ENCODE measurements at regions not wholly inside any gene's neighbourhood (a gene's known extent, or its start where the extent isn't known, plus 50 kb on each side); places are given as distances from the start of the nearest gene placed in this dataset.

DNA sequence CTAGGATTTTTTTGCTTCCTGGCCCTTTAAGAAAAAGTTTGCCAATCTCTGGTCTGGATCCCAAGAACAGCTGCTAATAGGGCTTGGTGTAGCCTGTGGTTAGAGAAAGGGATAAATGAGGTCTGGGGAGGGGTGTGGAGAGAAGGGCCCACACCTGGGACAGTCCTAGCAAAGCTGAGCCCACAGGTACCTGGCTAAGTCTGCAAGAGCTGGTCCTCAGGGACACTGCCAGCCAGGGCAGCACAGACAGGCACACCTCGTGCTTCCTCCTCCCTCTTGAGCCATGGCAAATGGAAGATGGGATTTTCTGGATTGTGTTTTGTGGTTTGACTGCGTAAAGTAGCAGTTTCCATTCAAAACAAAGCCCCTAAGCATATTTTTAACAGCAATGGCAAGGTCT lies 217.5 kb downstream of the SOX9 start:
- peak; percentile 12; the same call in 2 of the 3 replicates for ATAC-seq
- peak; percentile 0; the same call in 1 of the 2 replicates for TF ChIP-seq ZFP3 (CRISPR knock-in tag; IDR thresholded peaks at IDR 0.05)
- TF ChIP-seq PATZ1 (CRISPR knock-in tag; IDR thresholded peaks at IDR 0.05; ENCODE audit: borderline replicate concordance) = no peak

DNA sequence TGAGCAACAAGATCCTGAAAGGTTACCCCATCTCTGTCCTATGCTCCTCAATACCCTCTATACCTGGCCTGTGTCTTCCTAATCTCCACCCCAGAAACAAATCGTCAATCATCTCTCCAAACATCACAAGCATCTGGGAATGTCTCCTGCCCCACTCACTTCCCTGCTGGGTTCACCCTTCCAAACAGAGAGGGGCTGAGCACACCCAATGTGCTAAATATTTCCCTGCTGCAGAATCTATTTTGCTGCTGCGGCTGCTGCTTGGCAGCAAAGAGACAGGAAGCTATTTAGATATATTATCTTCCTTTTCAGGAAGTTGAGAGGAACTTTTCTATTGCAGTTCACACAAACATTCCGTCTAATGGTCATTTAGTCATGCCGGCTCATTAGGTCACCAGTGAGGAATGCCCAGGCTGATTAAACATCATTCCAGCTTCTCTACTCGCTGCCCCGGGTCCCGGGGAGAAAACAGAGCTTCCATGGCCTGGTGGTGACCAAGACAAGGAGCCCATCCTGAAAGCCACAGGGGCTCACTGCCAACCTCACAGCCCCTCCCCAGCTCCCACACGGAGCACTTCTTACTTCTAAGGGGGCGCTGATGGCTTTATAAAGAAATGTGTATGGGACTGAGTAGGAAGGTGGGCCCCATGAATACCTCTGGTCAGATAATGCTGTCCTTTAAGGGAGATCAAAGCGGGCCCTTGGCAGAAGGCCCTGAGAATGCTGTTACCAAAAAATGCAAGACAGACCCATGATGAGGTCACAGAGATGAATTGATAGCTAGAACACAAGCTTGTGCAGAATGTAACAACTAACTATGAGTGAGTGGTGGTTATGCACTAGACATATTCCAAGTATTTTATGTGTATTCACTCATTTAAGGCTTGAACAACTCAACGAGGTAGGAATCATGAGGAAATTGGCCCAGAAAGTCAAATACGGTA lies 218.3 kb downstream of the SOX9 start:
- ATAC-seq = peak; percentile 89
- TF ChIP-seq PATZ1 (CRISPR knock-in tag; IDR thresholded peaks at IDR 0.05; ENCODE audit: borderline replicate concordance) = no peak; the same call in 1 of the 2 replicates
- TF ChIP-seq ZC3H10 (CRISPR knock-in tag; IDR thresholded peaks at IDR 0.05) = no peak
- peak; percentile 94 for TF ChIP-seq CREB5 (CRISPR knock-in tag; IDR thresholded peaks at IDR 0.05; ENCODE audit: low read depth)
- TF ChIP-seq SNAI2 (CRISPR knock-in tag; IDR thresholded peaks at IDR 0.05) = peak; percentile 84
- TF ChIP-seq POU6F1 (CRISPR knock-in tag; IDR thresholded peaks at IDR 0.05; ENCODE audit: borderline replicate concordance, low read depth) = 0 out of 2 replicates have a peak, but pooled peaks have one; percentile 79
- TF ChIP-seq CSDC2 (CRISPR knock-in tag; IDR thresholded peaks at IDR 0.05) = peak; percentile 90; the same call in 1 of the 2 replicates
- TF ChIP-seq ISL1 (CRISPR knock-in tag; IDR thresholded peaks at IDR 0.05) = peak; percentile 94
- no peak for TF ChIP-seq GLIS3 (CRISPR knock-in tag; IDR thresholded peaks at IDR 0.05)
- TF ChIP-seq TSHZ2 (CRISPR knock-in tag; IDR thresholded peaks at IDR 0.05) = no peak
- TF ChIP-seq ZNF565 (CRISPR knock-in tag; conservative IDR thresholded peaks at IDR 0.05; ENCODE audit: low read depth) = no peak
- TF ChIP-seq ZNF8 (CRISPR knock-in tag; IDR thresholded peaks at IDR 0.05) = peak; percentile 30; the same call in 1 of the 2 replicates
- no peak for TF ChIP-seq TCF4 (CRISPR knock-in tag; IDR thresholded peaks at IDR 0.05; ENCODE audit: borderline replicate concordance)
- TF ChIP-seq, protein P1, sequence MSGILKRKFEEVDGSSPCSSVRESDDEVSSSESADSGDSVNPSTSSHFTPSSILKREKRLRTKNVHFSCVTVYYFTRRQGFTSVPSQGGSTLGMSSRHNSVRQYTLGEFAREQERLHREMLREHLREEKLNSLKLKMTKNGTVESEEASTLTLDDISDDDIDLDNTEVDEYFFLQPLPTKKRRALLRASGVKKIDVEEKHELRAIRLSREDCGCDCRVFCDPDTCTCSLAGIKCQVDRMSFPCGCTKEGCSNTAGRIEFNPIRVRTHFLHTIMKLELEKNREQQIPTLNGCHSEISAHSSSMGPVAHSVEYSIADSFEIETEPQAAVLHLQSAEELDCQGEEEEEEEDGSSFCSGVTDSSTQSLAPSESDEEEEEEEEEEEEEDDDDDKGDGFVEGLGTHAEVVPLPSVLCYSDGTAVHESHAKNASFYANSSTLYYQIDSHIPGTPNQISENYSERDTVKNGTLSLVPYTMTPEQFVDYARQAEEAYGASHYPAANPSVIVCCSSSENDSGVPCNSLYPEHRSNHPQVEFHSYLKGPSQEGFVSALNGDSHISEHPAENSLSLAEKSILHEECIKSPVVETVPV (CRISPR knock-in tag; IDR thresholded peaks at IDR 0.05) = peak; percentile 81; the same call in 1 of the 2 replicates
- TF ChIP-seq ZFP30 (CRISPR knock-in tag; IDR thresholded peaks at IDR 0.05) = 0 out of 2 replicates have a peak, but pooled peaks have one; percentile 9
- 0 out of 2 replicates have a peak, but pooled peaks have one; percentile 49 for TF ChIP-seq ESRRG (CRISPR knock-in tag; IDR thresholded peaks at IDR 0.05)
- TF ChIP-seq PPARA (CRISPR knock-in tag; IDR thresholded peaks at IDR 0.05; ENCODE audit: borderline replicate concordance) = no peak
- no peak for TF ChIP-seq RARB (CRISPR knock-in tag; IDR thresholded peaks at IDR 0.05)
- no peak for TF ChIP-seq ARNTL (CRISPR knock-in tag; IDR thresholded peaks at IDR 0.05; ENCODE audit: borderline replicate concordance, low read depth)
